ENCODE measurements at regions not wholly inside any gene's neighbourhood (a gene's known extent, or its start where the extent isn't known, plus 50 kb on each side); places are given as distances from the start of the nearest gene placed in this dataset.

GRCh38 chr5:103941596-103941995 is 379.0 kb upstream of the NUDT12 start:
- DNase-seq (ENCODE audit: unreplicated experiment): no peak
- Mint-ChIP-seq H3K4me3 (ENCODE audit: unreplicated experiment) (no peak overlapping the region), H3K36me3 (ENCODE audit: insufficient read depth, unreplicated experiment) (no peaks in the 10 kb centered on the region), H3K27me3 (ENCODE audit: insufficient read depth, unreplicated experiment) (no peaks in the 10 kb centered on the region), H3K4me1 (ENCODE audit: insufficient read depth, unreplicated experiment) (no peaks in the 10 kb centered on the region), H3K9me3 (ENCODE audit: unreplicated experiment) (no peaks in the 10 kb centered on the region), H3K27ac (ENCODE audit: low read depth, unreplicated experiment) (no peak overlapping the region)
- BruUV-seq (replicated peaks): no TSS peak
- POLR2A ChIA-PET: no interaction called here
- intact Hi-C loops (cut with micrococcal nuclease): no loop called here
- CTCF ChIA-PET: interaction anchor here (0.6 kb wide), 1 partner anchor 18 kb away, joined by 3 read pairs; no protein-coding TSS in a partner anchor
- TF ChIP-seq CTCF (IDR thresholded peaks at IDR 0.05; ENCODE audit: unreplicated experiment): no peak

- H3K27ac Mint-ChIP-seq (ENCODE audit: low read depth, unreplicated experiment): no peak overlapping the region
- BruUV-seq (replicated peaks): no TSS peak
- no peak overlapping the region for H3K4me3 Mint-ChIP-seq (ENCODE audit: unreplicated experiment)
- peaks cover 6% of the 10 kb centered on the region for H3K9me3 Mint-ChIP-seq (ENCODE audit: unreplicated experiment)
- no peak for TF ChIP-seq CTCF (IDR thresholded peaks at IDR 0.05; ENCODE audit: unreplicated experiment)
- ChIA-PET POLR2A (no interaction called here), CTCF (interaction anchor here (0.6 to 1.6 kb wide), 3 partner anchors 9 to 134 kb away, joined by 3 to 5 read pairs (median 4); no protein-coding TSS in a partner anchor)
- H3K36me3 Mint-ChIP-seq (ENCODE audit: insufficient read depth, unreplicated experiment): no peaks in the 10 kb centered on the region
- H3K27me3 Mint-ChIP-seq (ENCODE audit: insufficient read depth, unreplicated experiment): no peaks in the 10 kb centered on the region
- no peaks in the 10 kb centered on the region for H3K4me1 Mint-ChIP-seq (ENCODE audit: insufficient read depth, unreplicated experiment)
- no peak for DNase-seq (ENCODE audit: unreplicated experiment)
- intact Hi-C loops (cut with micrococcal nuclease): no loop called here
Observed at GRCh38 chr5:103938146-103938695, 375.6 kb upstream of the NUDT12 start.

- H3K4me3 Mint-ChIP-seq (ENCODE audit: unreplicated experiment): no peak overlapping the region
- intact Hi-C loops (cut with micrococcal nuclease): no loop called here
- H3K27me3 Mint-ChIP-seq (ENCODE audit: insufficient read depth, unreplicated experiment): no peaks in the 10 kb centered on the region
- no peak overlapping the region for H3K27ac Mint-ChIP-seq (ENCODE audit: low read depth, unreplicated experiment)
- no peaks in the 10 kb centered on the region for H3K4me1 Mint-ChIP-seq (ENCODE audit: insufficient read depth, unreplicated experiment)
- TF ChIP-seq CTCF (IDR thresholded peaks at IDR 0.05; ENCODE audit: unreplicated experiment): no peak
- H3K36me3 Mint-ChIP-seq (ENCODE audit: insufficient read depth, unreplicated experiment): no peaks in the 10 kb centered on the region
- CTCF ChIA-PET: interaction anchor here (0.6 to 0.9 kb wide), 3 partner anchors 8 to 250 kb away, joined by 3 to 5 read pairs (median 3); no protein-coding TSS in a partner anchor
- POLR2A ChIA-PET: interaction anchor here (0.6 to 0.7 kb wide), 2 partner anchors 10 to 307 kb away, joined by 3 to 4 read pairs; no protein-coding TSS in a partner anchor
- DNase-seq (ENCODE audit: unreplicated experiment): peak; percentile 26
- H3K9me3 Mint-ChIP-seq (ENCODE audit: unreplicated experiment): peaks cover 15% of the 10 kb centered on the region
- no TSS peak for BruUV-seq (replicated peaks)
Observed at GRCh38 chr5:103929338-103930013, 366.9 kb upstream of the NUDT12 start.

- intact Hi-C loops (cut with micrococcal nuclease): no loop called here
- Mint-ChIP-seq H3K36me3 (ENCODE audit: insufficient read depth, unreplicated experiment) (no peaks in the 10 kb centered on the region), H3K9me3 (ENCODE audit: unreplicated experiment) (peaks cover 8% of the 10 kb centered on the region), H3K27me3 (ENCODE audit: insufficient read depth, unreplicated experiment) (no peaks in the 10 kb centered on the region), H3K4me1 (ENCODE audit: insufficient read depth, unreplicated experiment) (no peaks in the 10 kb centered on the region), H3K4me3 (ENCODE audit: unreplicated experiment) (no peak overlapping the region), H3K27ac (ENCODE audit: low read depth, unreplicated experiment) (no peak overlapping the region)
- ChIA-PET CTCF (no interaction called here), POLR2A (no interaction called here)
- TF ChIP-seq CTCF (IDR thresholded peaks at IDR 0.05; ENCODE audit: unreplicated experiment): no peak
- BruUV-seq (replicated peaks): no TSS peak
- no peak for DNase-seq (ENCODE audit: unreplicated experiment)
Observed at GRCh38 chr5:103927739-103928138, 365.1 kb upstream of the NUDT12 start.

Measured in MCF 10A (cell line).